NK-92 (cell line): ENCODE measurements at regions not wholly inside any gene's neighbourhood (a gene's known extent, or its start where the extent isn't known, plus 50 kb on each side); places are given as distances from the start of the nearest gene placed in this dataset.
"Not testable (repeated sequence)": the region's sequence is repeated elsewhere in the genome, so short reads cannot be mapped to it uniquely, and the experiment has no call there.

ENCODE experiments used
- DNase-seq: peaks from one replicate; lab custom pipeline; 2025; ENCODE audit not compliant: unreplicated experiment; lab: John Stamatoyannopoulos, UW

- DNase-seq, result no peak
Observed at GRCh38 chr6:27678469-27678868, 205.6 kb upstream of the ZNF184 start.

- DNase-seq, result no peak
Observed at GRCh38 chr6:27674882-27675281, 202.0 kb upstream of the ZNF184 start.

- no peak for DNase-seq
Observed at GRCh38 chr6:27672113-27672799, 199.4 kb upstream of the ZNF184 start.

- no peak for DNase-seq
Observed at GRCh38 chr6:27669624-27670301, 196.9 kb upstream of the ZNF184 start.

- DNase-seq, result no peak
Observed at GRCh38 chr6:27669295-27669623, 196.4 kb upstream of the ZNF184 start.

- DNase-seq, result no peak
Observed at GRCh38 chr6:27668442-27669294, 195.8 kb upstream of the ZNF184 start.

- no peak for DNase-seq
Observed at GRCh38 chr6:27667657-27668441, 194.9 kb upstream of the ZNF184 start.

- no peak for DNase-seq
Observed at GRCh38 chr6:27667016-27667656, 194.2 kb upstream of the ZNF184 start.

GRCh38 chr6:27662769-27663168, 189.9 kb upstream of the ZNF184 start:
- no peak for DNase-seq

- not testable (repeated sequence) for DNase-seq
Observed at GRCh38 chr6:27662212-27662611, 189.3 kb upstream of the ZNF184 start.

- not testable (repeated sequence) for DNase-seq
Observed at GRCh38 chr6:27653143-27653825, 180.4 kb upstream of the ZNF184 start.

- DNase-seq, result no peak
Observed at GRCh38 chr6:27651371-27651732, 178.4 kb upstream of the ZNF184 start.

- no peak for DNase-seq
Observed at GRCh38 chr6:27650620-27651370, 177.9 kb upstream of the ZNF184 start.

GRCh38 chr6:27644528-27644927, 171.6 kb upstream of the ZNF184 start:
- DNase-seq, result no peak

GRCh38 chr6:27642744-27643456, 170.0 kb upstream of the ZNF184 start:
- DNase-seq, result no peak

GRCh38 chr6:27635886-27636285, 163.0 kb upstream of the ZNF184 start:
- DNase-seq, result not testable (repeated sequence)

- not testable (repeated sequence) for DNase-seq
Observed at GRCh38 chr6:27633221-27633688, 160.3 kb upstream of the ZNF184 start.

- DNase-seq, result no peak
Observed at GRCh38 chr6:27631609-27631916, 158.7 kb upstream of the ZNF184 start.
